Activated T-cell treated with anti-CD3 and anti-CD28 coated beads for 48 hours (primary cell): ENCODE measurements at regions not wholly inside any gene's neighbourhood (a gene's known extent, or its start where the extent isn't known, plus 50 kb on each side); places are given as distances from the start of the nearest gene placed in this dataset.

ENCODE experiments used
- DNase-seq: peaks from one replicate; pipeline ENCODE4 v3.0.0-alpha.2; 2020; ENCODE audit warnings: low read depth

GRCh38 chr16:85990861-85991301, 91.9 kb downstream of the IRF8 start:
- no peak for DNase-seq

- DNase-seq = no peak
Measured at GRCh38 chr16:85991425-85991824, 92.5 kb downstream of the IRF8 start.

- no peak for DNase-seq
Measured at GRCh38 chr16:85991856-85992255, 92.9 kb downstream of the IRF8 start.

GRCh38 chr16:85992359-85992758, 93.4 kb downstream of the IRF8 start:
- no peak for DNase-seq

GRCh38 chr16:85992779-85993178, 93.8 kb downstream of the IRF8 start:
- DNase-seq = no peak

- DNase-seq = no peak
Measured at GRCh38 chr16:85994492-85995490, 95.8 kb downstream of the IRF8 start.

GRCh38 chr16:85995541-85996423, 96.8 kb downstream of the IRF8 start:
- DNase-seq = no peak

- DNase-seq = no peak
Measured at GRCh38 chr16:85996843-85997242, 97.9 kb downstream of the IRF8 start.

GRCh38 chr16:85998171-85998867, 99.4 kb downstream of the IRF8 start:
- no peak for DNase-seq

GRCh38 chr16:85998868-85999729, 100.1 kb downstream of the IRF8 start:
- DNase-seq = no peak

- DNase-seq = no peak
Measured at GRCh38 chr16:85999778-86000177, 100.8 kb downstream of the IRF8 start.

- DNase-seq = no peak
Measured at GRCh38 chr16:86002178-86002900, 103.4 kb downstream of the IRF8 start.

GRCh38 chr16:86007524-86007923, 108.6 kb downstream of the IRF8 start:
- DNase-seq = no peak

- DNase-seq = no peak
Measured at GRCh38 chr16:86010680-86011141, 111.7 kb downstream of the IRF8 start.

GRCh38 chr16:86011532-86011931, 112.6 kb downstream of the IRF8 start:
- no peak for DNase-seq

- DNase-seq = no peak
Measured at GRCh38 chr16:86012221-86012620, 113.3 kb downstream of the IRF8 start.

GRCh38 chr16:86013867-86014266, 114.9 kb downstream of the IRF8 start:
- DNase-seq = no peak

GRCh38 chr16:86015606-86016005, 116.6 kb downstream of the IRF8 start:
- no peak for DNase-seq

GRCh38 chr16:86016201-86016965, 117.4 kb downstream of the IRF8 start:
- DNase-seq = no peak

GRCh38 chr16:86018071-86018470, 119.1 kb downstream of the IRF8 start:
- DNase-seq = no peak
